ENCODE measurements at regions not wholly inside any gene's neighbourhood (a gene's known extent, or its start where the extent isn't known, plus 50 kb on each side); places are given as distances from the start of the nearest gene placed in this dataset.

DNA sequence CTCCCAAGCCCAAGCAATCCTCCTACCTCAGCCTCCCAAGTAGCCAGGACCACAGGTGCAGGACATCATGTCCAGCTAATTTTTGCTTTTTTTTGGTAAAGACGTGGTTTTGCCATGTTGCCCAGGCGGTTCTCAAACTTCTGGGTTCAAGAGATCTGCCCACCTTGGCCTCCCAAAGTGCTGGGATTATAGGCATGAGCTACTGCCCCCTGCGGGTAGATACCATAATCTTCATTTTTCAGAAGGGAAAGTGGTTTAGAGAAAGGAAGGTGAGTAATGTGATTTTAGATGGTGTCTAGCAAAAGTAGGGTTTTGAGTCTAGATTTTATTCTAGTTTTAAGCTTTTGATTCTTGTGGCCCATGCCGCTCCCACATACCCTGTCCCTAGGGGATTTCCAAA lies 205.3 kb upstream of the CLNK start:
- no peaks in the 10 kb centered on the region for H3F3A ChIP-seq (ENCODE audit: insufficient read depth, low read length)
- H3K9ac ChIP-seq (ENCODE audit: low read length), result no peak overlapping the region
- H3K9me3 ChIP-seq (ENCODE audit: low read length), result no peaks in the 10 kb centered on the region
- no peaks in the 10 kb centered on the region for H3K27me3 ChIP-seq (ENCODE audit: insufficient read depth, low read length)
- no peaks in the 10 kb centered on the region for H3K79me2 ChIP-seq (ENCODE audit: insufficient read depth, low read length)
- H3K36me3 ChIP-seq (ENCODE audit: insufficient read depth, low read length), result no peaks in the 10 kb centered on the region
- H4K20me1 ChIP-seq (ENCODE audit: insufficient read depth, low read length), result no peaks in the 10 kb centered on the region
- no peaks in the 10 kb centered on the region for H3K9me2 ChIP-seq (ENCODE audit: low read depth, low read length)
- no peaks in the 10 kb centered on the region for H3K4me1 ChIP-seq (ENCODE audit: insufficient read depth, low read length, severe bottlenecking)
- no peak overlapping the region for H2AFZ ChIP-seq (ENCODE audit: low read length)
- no peak for TF ChIP-seq EZH2 (IDR thresholded peaks at IDR 0.05; ENCODE audit: borderline replicate concordance, low read length)
- TF ChIP-seq, protein P1, sequence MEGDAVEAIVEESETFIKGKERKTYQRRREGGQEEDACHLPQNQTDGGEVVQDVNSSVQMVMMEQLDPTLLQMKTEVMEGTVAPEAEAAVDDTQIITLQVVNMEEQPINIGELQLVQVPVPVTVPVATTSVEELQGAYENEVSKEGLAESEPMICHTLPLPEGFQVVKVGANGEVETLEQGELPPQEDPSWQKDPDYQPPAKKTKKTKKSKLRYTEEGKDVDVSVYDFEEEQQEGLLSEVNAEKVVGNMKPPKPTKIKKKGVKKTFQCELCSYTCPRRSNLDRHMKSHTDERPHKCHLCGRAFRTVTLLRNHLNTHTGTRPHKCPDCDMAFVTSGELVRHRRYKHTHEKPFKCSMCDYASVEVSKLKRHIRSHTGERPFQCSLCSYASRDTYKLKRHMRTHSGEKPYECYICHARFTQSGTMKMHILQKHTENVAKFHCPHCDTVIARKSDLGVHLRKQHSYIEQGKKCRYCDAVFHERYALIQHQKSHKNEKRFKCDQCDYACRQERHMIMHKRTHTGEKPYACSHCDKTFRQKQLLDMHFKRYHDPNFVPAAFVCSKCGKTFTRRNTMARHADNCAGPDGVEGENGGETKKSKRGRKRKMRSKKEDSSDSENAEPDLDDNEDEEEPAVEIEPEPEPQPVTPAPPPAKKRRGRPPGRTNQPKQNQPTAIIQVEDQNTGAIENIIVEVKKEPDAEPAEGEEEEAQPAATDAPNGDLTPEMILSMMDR (IDR thresholded peaks at IDR 0.05; ENCODE audit: low read length), result no peak
- no peak overlapping the region for H3K4me2 ChIP-seq (ENCODE audit: low read length)
- H3K4me3 ChIP-seq (ENCODE audit: low read depth, low read length, poor library complexity, severe bottlenecking), result no peak overlapping the region
- H3K27ac ChIP-seq (ENCODE audit: low read depth, low read length, poor library complexity, severe bottlenecking), result no peak overlapping the region

DNA sequence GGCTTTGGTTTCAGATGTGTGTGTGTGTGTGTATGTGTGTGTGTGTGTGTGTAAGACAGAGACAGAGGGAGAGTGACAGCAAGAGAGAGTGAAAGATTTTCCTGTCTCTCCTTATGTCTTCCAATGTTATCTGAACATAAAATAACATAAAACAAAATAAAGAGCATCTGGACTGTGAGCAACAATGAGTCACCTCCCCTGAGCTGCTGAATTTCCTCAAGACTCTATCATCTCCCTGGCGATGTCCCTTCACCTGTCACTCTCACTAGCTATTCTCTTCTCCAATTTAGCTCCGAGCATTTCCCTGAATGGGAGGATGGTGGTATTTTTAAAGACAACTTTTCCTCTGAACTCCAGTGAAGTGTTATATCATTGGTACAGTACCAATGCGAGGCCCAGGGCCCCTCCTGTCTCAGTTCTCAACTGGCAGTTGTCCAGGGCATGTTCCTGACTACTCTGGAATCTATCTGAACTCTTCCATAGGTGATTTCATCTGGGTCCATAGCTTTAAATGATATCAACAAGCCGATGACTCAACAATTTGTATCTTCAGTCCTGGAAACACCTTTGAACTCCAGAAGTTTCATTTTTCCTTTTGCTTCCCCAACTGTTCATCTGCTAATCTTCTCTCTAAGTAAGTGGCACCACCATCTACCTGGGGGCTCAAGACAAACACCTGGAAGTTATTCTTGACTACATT lies 195.0 kb upstream of the CLNK start:
- Histone ChIP-seq H3K9me2 (ENCODE audit: low read depth, low read length) (no peaks in the 10 kb centered on the region), H3K4me2 (ENCODE audit: low read length) (no peak overlapping the region), H4K20me1 (ENCODE audit: insufficient read depth, low read length) (no peaks in the 10 kb centered on the region), H3F3A (ENCODE audit: insufficient read depth, low read length) (no peaks in the 10 kb centered on the region), H3K36me3 (ENCODE audit: insufficient read depth, low read length) (no peaks in the 10 kb centered on the region), H3K9me3 (ENCODE audit: low read length) (no peaks in the 10 kb centered on the region), H3K4me3 (ENCODE audit: low read depth, low read length, poor library complexity, severe bottlenecking) (no peak overlapping the region), H3K27ac (ENCODE audit: low read depth, low read length, poor library complexity, severe bottlenecking) (no peak overlapping the region), H3K27me3 (ENCODE audit: insufficient read depth, low read length) (no peaks in the 10 kb centered on the region), H3K9ac (ENCODE audit: low read length) (no peak overlapping the region), H3K4me1 (ENCODE audit: insufficient read depth, low read length, severe bottlenecking) (no peaks in the 10 kb centered on the region), H3K79me2 (ENCODE audit: insufficient read depth, low read length) (no peaks in the 10 kb centered on the region), H2AFZ (ENCODE audit: low read length) (no peak overlapping the region)
- TF ChIP-seq, protein P1 (IDR thresholded peaks at IDR 0.05; ENCODE audit: low read length), result no peak
- no peak for TF ChIP-seq EZH2 (IDR thresholded peaks at IDR 0.05; ENCODE audit: borderline replicate concordance, low read length)

DNA sequence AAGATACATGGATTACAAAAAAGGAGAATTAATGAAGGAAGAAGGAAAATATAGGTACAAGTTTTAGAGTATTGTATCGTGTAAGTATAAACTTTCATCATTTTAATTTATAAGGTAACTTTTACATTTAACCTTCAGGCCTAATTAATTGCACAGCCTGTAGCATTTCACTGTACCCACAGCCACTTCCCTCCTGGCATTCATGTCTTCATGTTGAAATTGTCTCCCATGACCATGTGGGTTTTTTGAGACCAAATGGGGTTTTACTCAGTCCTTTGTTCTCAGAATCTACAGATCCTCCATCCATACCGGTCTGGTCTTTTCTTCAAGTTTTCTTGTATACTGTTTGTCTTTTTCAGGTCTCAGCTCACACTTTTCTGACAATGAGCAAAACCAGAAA lies 194.3 kb upstream of the CLNK start:
- Histone ChIP-seq H3K4me1 (ENCODE audit: insufficient read depth, low read length, severe bottlenecking) (no peaks in the 10 kb centered on the region), H4K20me1 (ENCODE audit: insufficient read depth, low read length) (no peaks in the 10 kb centered on the region), H3F3A (ENCODE audit: insufficient read depth, low read length) (no peaks in the 10 kb centered on the region), H3K4me2 (ENCODE audit: low read length) (no peak overlapping the region), H3K9me2 (ENCODE audit: low read depth, low read length) (no peaks in the 10 kb centered on the region), H3K4me3 (ENCODE audit: low read depth, low read length, poor library complexity, severe bottlenecking) (no peak overlapping the region), H3K27ac (ENCODE audit: low read depth, low read length, poor library complexity, severe bottlenecking) (no peak overlapping the region), H3K36me3 (ENCODE audit: insufficient read depth, low read length) (no peaks in the 10 kb centered on the region), H3K9me3 (ENCODE audit: low read length) (no peaks in the 10 kb centered on the region), H3K79me2 (ENCODE audit: insufficient read depth, low read length) (no peaks in the 10 kb centered on the region), H3K9ac (ENCODE audit: low read length) (no peak overlapping the region), H2AFZ (ENCODE audit: low read length) (no peak overlapping the region), H3K27me3 (ENCODE audit: insufficient read depth, low read length) (no peaks in the 10 kb centered on the region)
- TF ChIP-seq EZH2 (IDR thresholded peaks at IDR 0.05; ENCODE audit: borderline replicate concordance, low read length), result no peak
- TF ChIP-seq, protein P1 (IDR thresholded peaks at IDR 0.05; ENCODE audit: low read length), result no peak

Data from OCI-LY1 (cell line).